B cell (primary cell): ENCODE measurements at regions not wholly inside any gene's neighbourhood (a gene's known extent, or its start where the extent isn't known, plus 50 kb on each side); places are given as distances from the start of the nearest gene placed in this dataset.

ENCODE experiments used
- ATAC-seq: fragments of 200-7000 bp; cut with Tn5 transposase; one replicate; pipeline ENCODE4 v1.10.0; 2021; ENCODE audit warnings: low read depth, mild to moderate bottlenecking, moderate number of reproducible peaks, moderate library complexity
- CTCF ChIA-PET: fragments of 350-600 bp; sonication (Branson Sonifier 250); formaldehyde crosslinking; loops from one replicate; lab custom pipeline; 2021; ENCODE audit warnings: antibody characterized with exemption, inconsistent platforms; lab: Charles Lee
- POLR2A ChIA-PET: fragments of 350-600 bp; sonication (Branson Sonifier 250); formaldehyde crosslinking; loops from one replicate; lab custom pipeline; 2021; ENCODE audit warnings: antibody characterized with exemption; lab: Charles Lee
- DNase-seq: peaks from one replicate; pipeline ENCODE4 v3.0.0; 2013
- H2AFZ ChIP-seq: 2 replicates; pipeline ENCODE4 v1.6.1; 2012; ENCODE audit warnings: mild to moderate bottlenecking, low read depth, low read length; ENCODE audit not compliant: insufficient read depth, poor library complexity, severe bottlenecking
- H3K27ac ChIP-seq, 2 donors: 1 replicate in 1 of 2; 2 replicates in 1 of 2; pipeline ENCODE4 v1.5.1; 2012 to 2013; ENCODE audit warnings: low read length in 2 of 2, mild to moderate bottlenecking in 2 of 2, moderate library complexity in 1 of 2
- H3K27me3 ChIP-seq, 4 experiments: fragments of 200-600 bp in 1 of 4; sonication (generic) in 1 of 4; replicated peaks in 1 of 4; 1 replicate in 2 of 4; 2 replicates in 2 of 4; pipeline versions ENCODE4 v1.6.1 to v1.7.0; 2013 to 2016; ENCODE audit warnings: low read length in 3 of 4, mild to moderate bottlenecking in 2 of 4, mixed read lengths in 1 of 4, moderate library complexity in 1 of 4; ENCODE audit not compliant: insufficient read depth in 4 of 4, control insufficient read depth in 3 of 4; ENCODE audit errors: control extremely low read depth in 1 of 4
- H3K36me3 ChIP-seq, 2 experiments: replicated peaks in 1 of 2; 1 replicate in 1 of 2; 2 replicates in 1 of 2; pipeline versions ENCODE4 v1.6.1 to v1.7.1; 2013; ENCODE audit warnings: low read length in 1 of 2; ENCODE audit not compliant: insufficient read depth in 2 of 2, control insufficient read depth in 1 of 2; ENCODE audit errors: control extremely low read depth in 1 of 2, extremely low read depth in 1 of 2
- H3K4me1 ChIP-seq, 2 donors: fragments of 200-600 bp in 1 of 2; sonication (generic) in 1 of 2; 1 replicate in 1 of 2; 2 replicates in 1 of 2; pipeline versions ENCODE4 v1.5.1 to v1.6.1; 2013 to 2017; ENCODE audit warnings: low read length in 2 of 2; ENCODE audit not compliant: control insufficient read depth in 2 of 2, insufficient read depth in 2 of 2
- H3K4me2 ChIP-seq: replicated peaks from 2 replicates; pipeline ENCODE3; 2012; ENCODE audit warnings: mild to moderate bottlenecking, low read depth, low read length; ENCODE audit not compliant: poor library complexity, severe bottlenecking
- H3K4me3 ChIP-seq, 5 experiments: fragments of 200-600 bp in 1 of 5; sonication (generic) in 1 of 5; 1 replicate in 3 of 5; 2 replicates in 2 of 5; pipeline versions ENCODE4 v1.5.1 to v1.7.0; 2011 to 2016; ENCODE audit warnings: low read length in 4 of 5, mild to moderate bottlenecking in 4 of 5, low read depth in 2 of 5, control low read depth in 1 of 5, moderate library complexity in 1 of 5; ENCODE audit not compliant: insufficient read depth in 1 of 5; ENCODE audit errors: control extremely low read depth in 1 of 5, extremely low read depth in 1 of 5
- H3K79me2 ChIP-seq: fragments of 200-600 bp; sonication (generic); one replicate; pipeline ENCODE4 v1.6.0; 2016; ENCODE audit warnings: low read length; ENCODE audit not compliant: control insufficient read depth, insufficient read depth
- H3K9ac ChIP-seq: fragments of 200-600 bp; sonication (generic); 2 replicates; pipeline ENCODE4 v1.6.1; 2017; ENCODE audit warnings: mild to moderate bottlenecking, low read length, moderate library complexity
- H3K9me3 ChIP-seq, 3 donors: one replicate each; pipeline versions ENCODE4 v1.6.1 to v1.7.1; 2013; ENCODE audit warnings: low read length in 2 of 3; ENCODE audit not compliant: control insufficient read depth in 2 of 3, insufficient read depth in 1 of 3; ENCODE audit errors: control extremely low read depth in 1 of 3
- H4K20me1 ChIP-seq: 2 replicates; pipeline ENCODE4 v1.6.0; 2012; ENCODE audit warnings: mild to moderate bottlenecking, low read length; ENCODE audit not compliant: insufficient read depth, control insufficient read depth, poor library complexity, severe bottlenecking
- H3K27ac Mint-ChIP-seq: one replicate; pipeline ENCODE4 v1.8.0; 2021; ENCODE audit warnings: mixed read lengths
- H3K27me3 Mint-ChIP-seq: one replicate; pipeline ENCODE4 v1.8.0; 2021; ENCODE audit warnings: mixed read lengths
- H3K4me1 Mint-ChIP-seq: one replicate; pipeline ENCODE4 v1.8.0; 2021; ENCODE audit warnings: mixed read lengths
- H3K4me3 Mint-ChIP-seq: one replicate; pipeline ENCODE4 v1.8.0; 2021; ENCODE audit warnings: mixed read lengths
- H3K9me3 Mint-ChIP-seq: one replicate; pipeline ENCODE4 v1.8.0; 2022; ENCODE audit warnings: mixed read lengths; ENCODE audit not compliant: insufficient read depth
- CTCF ChIP-seq: fragments of 200-600 bp; IDR thresholded peaks from one replicate; pipeline ENCODE4 v1.8.0; 2022; ENCODE audit warnings: antibody characterized with exemption, mild to moderate bottlenecking
- EZH2 ChIP-seq: IDR thresholded peaks from 2 replicates; pipeline ENCODE4 v1.6.1; 2012; ENCODE audit warnings: borderline replicate concordance, low read depth, mild to moderate bottlenecking, moderate library complexity, low read length; ENCODE audit not compliant: insufficient read depth, poor library complexity, severe bottlenecking
- WGBS: methylation state at CpG from one replicate; pipeline ENCODE4 v1.1.5; 2013; ENCODE audit warnings: missing lambda C conversion rate; ENCODE audit not compliant: insufficient coverage; 5-methylcytosine and 5-hydroxymethylcytosine counted together
- intact Hi-C: fragments of 100-400 bp; cut with micrococcal nuclease; formaldehyde crosslinking; loops from one replicate; pipeline ENCODE4 v1.10.0; 2022

- no peaks in the 10 kb centered on the region for H3K27me3 ChIP-seq
- no peak overlapping the region for H3K27ac Mint-ChIP-seq
- no peak overlapping the region for H3K9ac ChIP-seq
- H4K20me1 ChIP-seq, result no peaks in the 10 kb centered on the region
- ChIA-PET POLR2A (no interaction called here), CTCF (no interaction called here)
- no peaks in the 10 kb centered on the region for H3K9me3 Mint-ChIP-seq
- no peak overlapping the region for H3K27ac ChIP-seq
- 80% methylated on average over 1 of the region's 2 CpGs for WGBS
- no peak overlapping the region for H3K4me3 ChIP-seq
- no peaks in the 10 kb centered on the region for H3K27me3 Mint-ChIP-seq
- no peaks in the 10 kb centered on the region for H3K9me3 ChIP-seq
- TF ChIP-seq EZH2, result no peak
- no peak for TF ChIP-seq CTCF
- DNase-seq (no peak), ATAC-seq (no peak)
- H3K79me2 ChIP-seq, result no peaks in the 10 kb centered on the region
- H3K4me1 Mint-ChIP-seq, result no peaks in the 10 kb centered on the region
- H3K4me1 ChIP-seq, result no peaks in the 10 kb centered on the region
- H3K4me2 ChIP-seq, result no peak overlapping the region
- no peaks in the 10 kb centered on the region for H3K36me3 ChIP-seq
- H3K4me3 Mint-ChIP-seq, result no peak overlapping the region
- no peak overlapping the region for H2AFZ ChIP-seq
- intact Hi-C loops, result no loop called here
These were observed 261.2 kb downstream of the SKIDA1 start for GRCh38 chr10:21264271-21264670.

- Histone ChIP-seq H3K27ac (no peak overlapping the region), H3K9me3 (no peaks in the 10 kb centered on the region)
- intact Hi-C loops, result no loop called here
These were observed 261.6 kb downstream of the SKIDA1 start for GRCh38 chr10:21263839-21264238.

More at GRCh38 chr10:21263839-21264238, 261.6 kb downstream of the SKIDA1 start:
- whole genome bisulfite sequencing, result no CpG with 5 or more reads among the region's 3 CpGs
- H3K9ac ChIP-seq, result no peak overlapping the region
- H4K20me1 ChIP-seq, result no peaks in the 10 kb centered on the region
- no peak for TF ChIP-seq CTCF
- TF ChIP-seq EZH2, result no peak
- H3K4me1 ChIP-seq, result no peaks in the 10 kb centered on the region
- ChIA-PET CTCF (no interaction called here), POLR2A (no interaction called here)
- H2AFZ ChIP-seq, result no peak overlapping the region
- no peak for DNase-seq
- H3K9me3 Mint-ChIP-seq, result no peaks in the 10 kb centered on the region
- no peaks in the 10 kb centered on the region for H3K4me1 Mint-ChIP-seq
- no peak overlapping the region for H3K4me3 ChIP-seq
- no peaks in the 10 kb centered on the region for H3K79me2 ChIP-seq
- H3K4me2 ChIP-seq, result no peak overlapping the region
- H3K27me3 ChIP-seq, result no peaks in the 10 kb centered on the region
- H3K27ac Mint-ChIP-seq, result no peak overlapping the region
- ATAC-seq, result no peak
- H3K36me3 ChIP-seq, result no peaks in the 10 kb centered on the region
- no peak overlapping the region for H3K4me3 Mint-ChIP-seq
- H3K27me3 Mint-ChIP-seq, result no peaks in the 10 kb centered on the region
